ENCODE measurements at regions not wholly inside any gene's neighbourhood (a gene's known extent, or its start where the extent isn't known, plus 50 kb on each side); places are given as distances from the start of the nearest gene placed in this dataset.
A peak's percentile ranks its signal among the peaks of the same experiment; 100 is the strongest.

- no peak for DNase-seq
These were observed 55.4 kb downstream of the CCER1 start for GRCh38 chr12:90899456-90900182.

DNA sequence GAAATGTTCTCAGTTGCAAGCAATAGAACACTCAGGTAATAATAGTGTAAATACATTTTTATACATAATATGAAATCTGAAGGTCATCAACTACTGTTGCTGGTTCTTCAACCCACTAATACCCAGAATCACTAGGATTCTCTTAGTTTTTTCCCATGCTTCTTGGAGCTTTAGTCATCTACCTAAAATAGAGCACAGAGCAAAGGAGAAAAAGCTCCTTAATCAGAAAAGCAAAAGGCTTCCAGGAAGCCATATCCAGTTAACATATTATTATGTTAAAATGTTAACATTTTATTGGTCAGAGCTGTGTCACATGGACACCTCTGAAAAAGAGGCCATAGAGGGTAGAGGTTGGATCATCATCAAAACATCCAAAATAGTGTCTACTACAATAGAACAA is 57.0 kb downstream of the CCER1 start:
- DNase-seq = no peak

DNA sequence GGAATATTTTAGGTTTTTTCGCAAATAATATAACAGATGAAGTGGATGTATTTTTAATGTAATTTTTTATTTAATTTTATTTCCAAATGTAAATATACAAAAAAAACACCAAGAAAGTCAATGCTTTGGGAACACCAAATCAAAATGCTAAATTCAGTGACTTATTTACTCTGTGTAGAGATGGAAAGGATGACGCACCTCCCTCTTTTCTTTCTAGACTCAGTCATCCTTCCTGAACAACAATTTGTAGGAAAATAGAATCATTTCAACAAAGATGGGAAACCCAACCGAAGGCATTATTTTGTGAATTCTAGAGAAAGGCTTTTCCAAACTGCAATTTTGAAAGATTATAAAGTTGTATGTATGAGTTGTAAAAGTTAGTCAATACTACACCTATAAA is 57.7 kb downstream of the CCER1 start:
- DNase-seq = no peak

GRCh38 chr12:90896821-90897220 is 58.2 kb downstream of the CCER1 start:
- no peak for DNase-seq

DNA sequence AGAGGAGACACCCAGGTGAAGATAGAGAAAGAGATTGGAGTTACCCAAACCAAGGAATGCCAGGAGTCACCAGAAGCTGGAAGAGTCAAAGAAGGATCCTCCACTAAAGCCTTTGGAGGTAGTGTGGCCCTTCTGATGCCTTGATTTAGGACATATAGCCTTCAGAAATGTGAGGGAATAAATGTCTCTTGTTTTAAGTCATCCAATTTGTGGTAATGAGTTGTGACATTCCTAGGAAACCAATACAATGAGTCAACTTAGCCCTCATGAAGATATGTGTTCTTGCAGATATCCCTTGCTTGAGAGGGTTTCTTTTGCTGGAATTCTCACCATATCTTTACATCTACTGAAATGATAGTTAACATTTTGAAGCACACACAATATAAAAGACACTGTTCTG is 58.8 kb downstream of the CCER1 start:
- no peak for DNase-seq

- no peak for DNase-seq
These were observed 66.7 kb downstream of the CCER1 start for GRCh38 chr12:90888316-90888715.

- DNase-seq = no peak
These were observed 71.5 kb downstream of the CCER1 start for GRCh38 chr12:90883456-90883855.

DNA sequence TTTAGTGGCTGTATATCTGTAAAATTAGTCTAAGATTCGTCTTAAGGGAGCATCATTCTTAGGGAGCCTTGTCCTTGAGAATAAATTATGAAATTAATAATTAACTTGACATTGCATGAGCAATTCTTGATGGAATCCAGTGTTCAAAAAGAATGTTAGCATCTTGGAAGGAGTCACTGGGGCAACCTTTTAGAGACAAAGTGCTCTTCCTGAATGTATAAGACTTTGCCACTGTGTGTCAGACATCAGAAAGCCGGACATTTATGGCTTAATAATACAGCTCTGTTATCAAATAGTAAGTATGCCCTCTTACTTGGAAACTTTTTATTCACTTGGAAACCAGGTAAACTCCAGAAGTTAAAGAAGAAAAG is 83.3 kb downstream of the CCER1 start:
- no peak for DNase-seq

DNA sequence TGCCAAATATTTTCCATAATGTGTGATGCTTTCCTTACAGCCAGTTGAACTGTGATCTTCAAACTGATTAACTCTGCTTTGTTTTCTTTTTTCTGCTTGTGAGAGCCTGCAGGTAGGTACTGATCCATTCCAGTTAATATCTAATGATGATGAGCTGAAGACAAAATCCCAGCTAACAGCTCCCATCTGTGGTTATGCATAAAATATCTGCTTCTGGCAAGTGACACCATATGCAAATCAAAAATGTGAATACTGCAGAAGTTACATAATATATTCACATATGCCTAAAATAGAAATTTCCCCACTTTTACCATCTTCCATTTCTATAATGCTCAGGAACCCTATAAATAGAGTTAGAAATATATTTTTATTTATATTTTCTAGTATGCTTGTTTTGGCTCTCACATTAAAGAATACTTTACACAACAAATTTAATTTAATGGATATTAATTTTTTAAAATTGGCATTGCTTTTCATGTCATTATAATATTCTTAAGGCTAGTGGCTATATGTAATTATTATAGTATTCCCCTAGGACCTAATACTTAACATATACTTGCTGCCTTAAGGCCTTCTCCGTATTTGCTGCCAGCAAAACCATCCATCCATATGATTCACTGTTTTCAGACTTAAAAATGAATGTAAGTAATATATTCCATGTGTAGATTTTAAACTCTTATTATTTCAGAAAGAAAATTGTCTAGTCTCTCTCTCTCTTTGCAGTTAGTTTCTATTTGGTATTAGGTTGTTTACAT is 83.8 kb downstream of the CCER1 start:
- DNase-seq = no peak

GRCh38 chr12:90868626-90869025 is 86.3 kb downstream of the CCER1 start:
- DNase-seq = no peak

DNA sequence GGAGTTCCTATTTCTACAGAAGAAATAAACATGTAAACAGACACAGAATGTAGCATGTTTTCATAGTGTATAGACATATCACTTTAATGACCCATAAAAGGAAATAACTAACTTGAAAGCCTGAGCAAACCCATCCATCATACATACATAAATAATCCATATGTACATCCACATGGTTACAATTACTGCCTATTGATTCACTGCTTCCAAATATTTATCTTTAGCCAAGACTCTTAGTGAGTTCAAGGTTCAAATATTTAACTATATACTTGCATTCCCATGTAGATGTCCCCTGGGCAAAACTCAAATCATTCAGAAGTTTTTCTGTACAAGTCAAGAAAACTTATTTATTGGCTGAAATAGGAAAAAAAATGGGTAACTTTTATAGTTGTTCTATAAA is 95.4 kb downstream of the CCER1 start:
- DNase-seq = no peak

DNA sequence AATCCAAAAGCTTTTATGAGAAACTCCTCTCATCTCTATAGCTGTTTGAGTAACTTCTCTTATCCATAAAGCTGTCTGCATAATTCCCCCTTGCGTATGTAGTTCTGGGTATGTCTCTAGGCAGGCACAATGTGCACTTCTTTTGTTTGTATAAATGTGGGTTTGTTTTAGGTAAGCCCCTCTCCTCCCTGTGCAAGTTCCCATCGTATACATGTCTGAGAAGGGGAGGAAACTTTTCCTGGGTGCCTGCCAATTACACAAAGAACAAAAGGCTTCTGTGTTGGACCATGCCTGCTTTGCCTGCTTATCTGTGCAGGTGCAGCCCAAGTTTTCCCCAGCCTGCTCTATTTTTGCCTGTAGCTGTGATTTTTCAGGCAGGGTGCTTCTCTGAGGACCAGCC is 96.7 kb downstream of the CCER1 start:
- DNase-seq = no peak

- no peak for DNase-seq
These were observed 99.4 kb downstream of the CCER1 start for GRCh38 chr12:90855534-90855933.

GRCh38 chr12:90854136-90854689 is 100.8 kb downstream of the CCER1 start:
- peak; percentile 28 for DNase-seq

- no peak for DNase-seq
These were observed 102.9 kb downstream of the CCER1 start for GRCh38 chr12:90851800-90852718.

- DNase-seq = no peak
These were observed 112.5 kb downstream of the CCER1 start for GRCh38 chr12:90842477-90842876.

DNA sequence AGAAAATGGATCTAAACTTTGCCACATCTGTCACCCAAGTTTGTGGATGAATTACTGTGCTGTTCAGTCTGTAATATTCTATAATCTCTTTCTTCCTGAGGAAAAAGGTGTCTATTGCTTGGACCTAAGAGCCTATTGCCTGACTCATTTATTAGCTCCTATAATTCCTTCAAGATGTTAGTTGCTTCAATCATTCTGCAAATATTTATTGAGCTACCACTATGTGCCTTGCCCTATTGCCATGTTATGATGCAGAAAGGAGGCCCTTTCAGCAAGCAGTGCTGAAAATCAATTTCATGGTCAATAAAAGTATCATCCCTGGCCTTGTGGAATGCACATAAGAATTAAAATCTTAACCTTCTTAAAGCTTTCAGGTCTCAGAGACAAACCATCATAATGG is 113.6 kb downstream of the CCER1 start:
- DNase-seq = no peak

GRCh38 chr12:90839346-90839745 is 115.6 kb downstream of the CCER1 start:
- DNase-seq = no peak

DNA sequence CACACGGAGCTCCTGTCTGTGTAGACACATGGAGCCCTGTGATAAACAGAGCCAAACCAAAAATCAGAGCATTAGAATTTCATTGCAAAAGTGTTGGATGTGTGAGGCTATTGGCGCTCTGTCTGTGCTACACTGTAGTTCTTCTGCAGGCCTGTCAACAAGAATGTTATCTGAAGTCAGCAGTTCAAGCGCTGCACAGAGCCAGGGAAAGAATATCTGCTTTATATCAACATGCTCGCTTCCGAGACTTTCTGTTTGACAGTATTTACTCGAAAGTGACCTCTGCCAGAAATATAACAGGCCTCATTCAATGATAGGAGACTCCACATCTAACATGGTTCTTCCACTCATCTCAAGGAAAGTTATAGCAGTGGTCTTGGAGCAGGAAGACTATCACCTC is 118.3 kb downstream of the CCER1 start:
- DNase-seq = no peak

DNA sequence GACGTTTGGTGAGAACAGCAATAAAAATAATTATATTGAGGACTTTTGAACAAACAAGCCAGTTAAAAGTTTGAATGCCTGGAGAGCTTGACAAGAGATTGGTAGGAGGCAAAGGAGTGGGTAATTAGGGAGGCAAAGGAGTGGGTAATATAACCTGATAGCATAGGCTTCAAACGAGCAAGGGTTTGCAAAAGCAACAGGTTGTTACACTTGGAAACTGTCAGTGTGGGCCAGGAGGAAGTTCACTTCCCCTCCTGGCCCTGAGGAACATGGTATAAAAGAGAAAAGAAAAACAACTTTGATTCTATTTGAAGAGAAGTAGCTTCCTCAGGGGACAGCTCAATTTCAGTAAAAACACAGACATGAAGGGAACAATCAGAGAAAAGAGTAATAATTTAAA is 121.7 kb downstream of the CCER1 start:
- DNase-seq = no peak

DNA sequence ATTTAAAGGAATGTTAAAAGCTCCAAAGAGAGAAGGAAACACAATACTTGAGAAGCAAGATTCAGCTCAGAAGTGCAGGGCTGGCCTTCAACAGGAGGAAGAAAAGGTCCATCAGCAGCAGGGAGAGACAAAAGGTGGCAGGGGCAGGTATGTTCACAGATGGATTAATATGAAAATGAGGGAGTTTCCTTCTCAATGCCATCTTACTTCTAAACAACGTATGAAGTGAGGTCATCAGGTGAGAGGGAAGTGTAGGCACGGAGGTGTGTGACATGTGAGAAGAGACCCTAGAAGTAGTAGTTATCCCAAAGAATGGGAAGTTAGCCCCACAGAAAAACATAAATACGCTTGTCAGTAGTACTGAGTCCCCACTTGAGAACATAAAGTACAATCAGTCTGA is 122.5 kb downstream of the CCER1 start:
- no peak for DNase-seq

DNA sequence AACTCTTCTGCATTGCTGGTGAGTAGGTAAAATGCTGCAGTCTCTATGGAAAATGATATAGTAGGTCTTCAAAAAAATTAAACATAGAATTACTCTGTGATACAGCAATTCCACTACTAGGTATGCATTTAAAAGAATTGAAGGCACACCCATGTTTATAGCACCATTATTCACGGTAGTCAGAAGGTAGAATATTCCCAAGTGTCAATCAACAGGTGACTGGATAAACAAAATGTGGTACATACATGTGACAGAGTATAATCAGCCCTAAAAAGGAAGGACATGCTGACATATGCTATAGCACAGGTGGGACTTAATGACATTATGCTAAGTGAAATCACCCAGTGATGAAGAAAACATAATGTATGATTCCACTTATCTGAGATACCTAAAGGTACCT is 123.3 kb downstream of the CCER1 start:
- no peak for DNase-seq

DNA sequence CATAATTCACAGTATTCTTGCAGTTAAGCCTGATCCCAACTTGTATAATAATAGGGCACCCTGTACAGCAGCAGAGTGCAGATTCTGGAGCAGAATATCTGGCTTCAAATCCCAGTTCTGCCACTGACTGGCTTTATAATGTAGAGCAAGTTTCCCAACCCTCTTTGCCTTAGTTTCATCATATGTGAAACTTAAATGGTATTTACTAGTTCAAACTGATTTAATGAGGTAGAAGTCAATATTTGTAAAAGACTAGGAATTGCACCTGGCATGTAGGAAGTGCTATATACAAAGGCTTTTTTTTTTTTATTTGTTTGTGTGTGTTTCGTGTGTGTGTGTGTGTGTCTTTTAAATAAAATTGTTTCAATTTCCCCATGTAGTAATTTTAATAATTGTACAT is 125.9 kb downstream of the CCER1 start:
- no peak for DNase-seq

Measured in activated CD4-positive, alpha-beta T cell treated with anti-CD3 and anti-CD28 coated beads, Interleukin-10, Interleukin-2, amounts not matched to agents 100 ng/mL and 50 ng/mL, durations not matched to agents 16 hours and 8 hours (primary cell).